Germinal center (tissue), 1 donor: ENCODE measurements at regions not wholly inside any gene's neighbourhood (a gene's known extent, or its start where the extent isn't known, plus 50 kb on each side); places are given as distances from the start of the nearest gene placed in this dataset.

ENCODE experiments used
- DNase-seq: peaks from one replicate; pipeline ENCODE4 v3.0.0; 2012; ENCODE audit warnings: mixed read lengths, low spot score

- DNase-seq: no peak
These were observed 1386.8 kb downstream of the BRD1 start for GRCh38 chr22:48440673-48441552.

DNA sequence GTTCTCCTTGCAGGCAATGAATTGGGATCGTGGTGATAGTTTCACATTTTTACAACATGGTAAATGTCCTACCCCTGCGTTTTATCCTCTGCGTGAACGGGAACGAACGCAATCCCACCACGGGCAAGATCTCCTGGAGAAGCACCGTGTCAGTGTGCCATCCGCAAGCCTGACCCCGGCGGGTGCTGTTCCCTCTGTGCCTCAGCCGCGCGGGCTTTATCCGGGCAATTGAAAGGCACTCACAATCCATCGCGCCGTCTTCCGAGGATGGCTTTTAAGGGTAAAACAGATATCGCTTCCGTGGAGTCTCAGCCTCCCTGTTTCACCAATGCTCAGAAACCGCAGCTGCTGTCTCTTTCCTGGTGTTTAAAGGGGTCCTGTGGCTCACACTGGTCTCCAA lies 1387.5 kb downstream of the BRD1 start:
- no peak for DNase-seq

GRCh38 chr22:48439560-48440135 lies 1388.0 kb downstream of the BRD1 start:
- DNase-seq: no peak

GRCh38 chr22:48438800-48439559 lies 1388.7 kb downstream of the BRD1 start:
- no peak for DNase-seq

- no peak for DNase-seq
These were observed 1389.6 kb downstream of the BRD1 start for GRCh38 chr22:48438096-48438495.

GRCh38 chr22:48436201-48436931 lies 1391.3 kb downstream of the BRD1 start:
- DNase-seq: no peak

DNA sequence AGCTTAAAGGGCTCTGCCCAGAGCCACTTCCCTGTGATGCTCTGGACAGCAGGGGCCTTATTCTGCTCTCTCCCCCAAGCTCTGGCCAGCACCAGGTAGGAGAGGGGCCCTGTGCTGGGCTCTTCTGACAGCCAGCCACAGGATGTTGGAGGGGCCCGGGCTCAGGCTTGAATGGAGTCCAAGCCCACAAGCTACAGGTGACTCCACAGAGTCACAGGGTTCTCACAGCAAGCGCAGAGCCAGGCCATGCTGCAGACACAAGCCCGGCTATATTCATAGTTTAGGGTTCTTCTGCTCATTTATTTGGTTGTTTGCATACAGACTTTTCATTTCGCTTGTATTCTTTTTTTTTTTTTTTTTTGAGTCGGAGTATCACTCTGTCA lies 1392.8 kb downstream of the BRD1 start:
- no peak for DNase-seq

- no peak for DNase-seq
These were observed 1393.4 kb downstream of the BRD1 start for GRCh38 chr22:48434156-48434867.

- DNase-seq: no peak
These were observed 1394.0 kb downstream of the BRD1 start for GRCh38 chr22:48433647-48434046.

DNA sequence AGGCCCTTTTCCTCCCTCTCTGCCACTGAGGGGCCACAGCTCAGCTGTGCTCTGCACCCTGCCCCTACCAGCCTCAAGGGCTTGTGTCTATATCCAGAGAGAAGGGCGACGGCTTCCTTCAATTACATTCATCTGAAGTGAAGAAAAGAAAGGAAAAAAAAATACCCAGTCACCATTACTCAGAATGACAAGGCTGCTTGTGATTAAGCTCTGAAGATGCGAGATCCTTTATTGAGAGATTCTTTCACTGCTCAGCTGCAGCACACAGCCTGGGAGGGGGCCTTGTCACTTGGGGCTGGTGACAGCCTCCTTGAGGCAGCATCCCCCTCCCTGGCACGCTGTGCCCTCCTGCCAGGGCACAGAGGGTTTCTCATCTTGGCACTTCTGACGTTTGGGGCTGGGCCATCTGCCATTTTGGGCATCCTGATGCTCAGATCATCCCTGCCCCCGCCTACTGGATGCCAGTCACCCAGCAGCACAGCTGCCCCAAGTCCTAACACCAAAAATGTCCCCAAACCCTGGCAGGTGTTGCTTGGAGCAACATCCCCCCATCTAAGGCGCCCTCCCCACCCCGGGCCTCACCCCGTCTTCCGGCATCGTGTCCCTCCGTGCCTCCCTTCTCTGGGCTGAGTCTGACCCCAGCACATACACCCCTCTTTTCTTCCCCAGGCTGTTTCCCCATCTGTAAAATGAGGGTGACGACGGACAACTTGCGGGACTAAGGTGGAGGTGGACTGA lies 1394.7 kb downstream of the BRD1 start:
- no peak for DNase-seq

DNA sequence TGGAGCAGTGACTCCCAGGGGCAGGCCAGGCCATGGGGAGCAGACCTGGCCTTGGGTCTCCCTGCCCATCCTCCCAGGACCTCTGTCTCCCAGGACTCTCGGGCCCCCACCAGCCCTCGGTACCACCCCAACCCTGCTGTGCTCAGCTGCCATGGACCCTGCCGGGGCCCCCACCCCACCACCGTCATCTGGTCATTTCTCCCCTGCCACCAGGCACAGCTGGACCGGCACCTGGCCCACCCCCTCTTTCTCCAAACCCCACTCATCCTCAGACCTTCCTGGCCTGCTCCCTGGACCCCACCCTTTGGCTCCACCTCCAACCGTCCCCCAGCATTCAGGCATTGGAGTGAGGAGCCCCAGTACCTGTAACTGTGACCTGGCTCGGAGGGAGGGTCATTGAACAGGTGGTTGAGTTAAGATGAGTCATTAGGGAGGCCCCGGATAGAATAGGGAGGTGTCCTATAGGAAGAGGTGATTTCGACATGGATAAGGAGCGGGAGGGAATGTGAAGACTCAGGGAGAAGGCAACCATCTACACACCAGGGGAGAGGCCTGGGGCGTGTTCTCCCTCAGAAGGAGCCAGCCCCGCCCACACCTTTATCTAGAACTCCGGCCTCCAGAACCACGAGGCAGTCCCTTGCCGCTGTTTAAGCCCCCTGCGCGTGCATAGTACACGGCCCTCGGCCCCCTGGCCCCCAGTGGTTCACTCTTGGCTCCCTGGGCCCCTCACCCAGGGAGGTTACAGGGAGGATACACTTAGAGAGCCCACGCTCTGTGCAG lies 1395.9 kb downstream of the BRD1 start:
- DNase-seq: no peak

DNA sequence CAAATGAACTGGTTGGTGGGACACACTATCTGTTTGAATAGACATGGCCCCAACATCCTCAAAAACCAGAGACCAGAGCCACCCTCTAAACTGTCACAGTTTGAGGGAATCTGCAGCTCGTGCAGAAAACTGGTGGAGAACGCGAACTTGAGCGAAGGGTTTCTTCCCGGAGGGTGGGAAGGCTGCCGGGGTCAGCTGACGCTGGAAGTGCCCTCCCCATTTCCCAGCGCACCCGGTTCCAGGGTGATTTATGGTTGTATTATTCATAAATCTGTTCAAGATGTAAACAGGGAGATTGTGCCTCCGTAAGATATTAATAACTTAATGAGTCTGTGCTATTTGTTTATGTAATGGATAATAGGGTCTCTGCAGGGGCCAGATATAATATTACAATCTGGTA lies 1396.7 kb downstream of the BRD1 start:
- DNase-seq: no peak

GRCh38 chr22:48429446-48430020 lies 1398.1 kb downstream of the BRD1 start:
- no peak for DNase-seq

DNA sequence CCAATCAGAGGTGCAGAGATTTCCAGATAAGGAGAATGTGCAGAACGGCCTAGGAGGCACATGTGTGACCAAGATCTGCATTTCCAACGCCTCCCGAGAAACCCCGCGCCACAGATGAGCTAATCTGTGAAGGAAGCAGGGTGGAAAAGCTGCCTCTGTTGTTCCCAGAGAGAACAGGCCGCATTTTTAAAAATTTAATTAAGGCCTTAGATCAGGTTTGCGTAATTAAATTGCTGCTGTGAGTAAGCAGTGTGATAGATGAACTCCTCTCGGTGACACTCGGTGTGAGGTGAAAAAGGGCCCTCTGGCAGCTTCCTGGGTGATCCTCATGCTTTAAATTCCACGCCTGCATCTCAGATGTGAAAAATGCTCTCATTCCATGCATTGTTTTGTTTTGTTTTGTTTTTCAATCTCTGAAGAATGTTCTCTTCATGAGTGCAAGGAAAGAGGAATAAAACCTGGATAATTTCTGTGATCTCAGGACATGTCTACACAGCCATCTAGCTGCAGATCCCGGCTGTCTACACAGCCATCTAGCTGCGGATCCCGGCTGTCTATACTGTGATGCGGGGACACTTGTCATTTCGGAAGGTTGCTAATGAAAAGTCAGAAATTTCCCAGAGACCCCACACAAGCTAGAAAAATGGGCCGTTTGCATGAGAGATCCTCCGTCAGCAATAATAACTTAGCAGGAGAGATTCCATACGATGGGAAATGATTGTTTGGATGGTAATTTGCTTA lies 1398.9 kb downstream of the BRD1 start:
- DNase-seq: no peak

GRCh38 chr22:48427731-48428211 lies 1399.9 kb downstream of the BRD1 start:
- DNase-seq: no peak

GRCh38 chr22:48426466-48427380 lies 1401.0 kb downstream of the BRD1 start:
- no peak for DNase-seq

DNA sequence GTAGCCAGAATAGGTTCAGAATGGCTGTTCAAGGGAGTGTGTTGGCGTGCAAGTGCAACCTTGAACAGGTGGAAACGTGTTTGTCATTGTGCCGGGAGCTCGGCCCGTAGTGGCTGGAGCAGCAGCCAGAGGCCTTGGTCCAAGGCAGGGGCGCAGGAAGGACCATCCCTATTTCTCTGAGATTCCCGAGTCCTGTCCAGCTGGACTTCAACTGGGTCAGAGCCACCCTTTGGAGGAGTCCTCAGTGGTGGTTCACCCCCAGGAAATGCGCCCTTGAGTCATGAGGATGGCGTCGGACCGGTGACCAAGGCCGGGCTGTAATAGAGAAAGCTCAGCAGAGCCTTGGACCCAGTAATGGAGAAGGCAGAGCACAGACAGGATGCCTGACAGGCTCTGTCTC lies 1402.0 kb downstream of the BRD1 start:
- DNase-seq: no peak

- DNase-seq: no peak
These were observed 1402.6 kb downstream of the BRD1 start for GRCh38 chr22:48425091-48425506.
